HG03039 (cell line): ENCODE measurements at regions not wholly inside any gene's neighbourhood (a gene's known extent, or its start where the extent isn't known, plus 50 kb on each side); places are given as distances from the start of the nearest gene placed in this dataset.

Experiments
- ATAC-seq: cut with Tn5 transposase; IDR thresholded peaks from one replicate; pipeline ENCODE4 v1.9.1; 2021; ENCODE audit warnings: mild to moderate bottlenecking, moderate library complexity; ENCODE audit not compliant: unreplicated experiment

- no peak for ATAC-seq
These were observed 946.9 kb downstream of the CBLN2 start for GRCh38 chr18:71597219-71597618.

- ATAC-seq, result no peak
These were observed 960.9 kb downstream of the CBLN2 start for GRCh38 chr18:71583252-71583651.

- no peak for ATAC-seq
These were observed 989.5 kb downstream of the CBLN2 start for GRCh38 chr18:71554686-71555085.

- no peak for ATAC-seq
These were observed 1002.5 kb downstream of the CBLN2 start for GRCh38 chr18:71541643-71542042.

GRCh38 chr18:71529703-71530303 lies 1014.3 kb downstream of the CBLN2 start:
- no peak for ATAC-seq

GRCh38 chr18:71523483-71524435 lies 1020.4 kb downstream of the CBLN2 start:
- ATAC-seq, result no peak

- no peak for ATAC-seq
These were observed 1038.6 kb downstream of the CBLN2 start for GRCh38 chr18:71505526-71505925.

- no peak for ATAC-seq
These were observed 1040.9 kb downstream of the CBLN2 start for GRCh38 chr18:71503222-71503621.

- ATAC-seq, result no peak
These were observed 1058.5 kb downstream of the CBLN2 start for GRCh38 chr18:71485611-71486010.

DNA sequence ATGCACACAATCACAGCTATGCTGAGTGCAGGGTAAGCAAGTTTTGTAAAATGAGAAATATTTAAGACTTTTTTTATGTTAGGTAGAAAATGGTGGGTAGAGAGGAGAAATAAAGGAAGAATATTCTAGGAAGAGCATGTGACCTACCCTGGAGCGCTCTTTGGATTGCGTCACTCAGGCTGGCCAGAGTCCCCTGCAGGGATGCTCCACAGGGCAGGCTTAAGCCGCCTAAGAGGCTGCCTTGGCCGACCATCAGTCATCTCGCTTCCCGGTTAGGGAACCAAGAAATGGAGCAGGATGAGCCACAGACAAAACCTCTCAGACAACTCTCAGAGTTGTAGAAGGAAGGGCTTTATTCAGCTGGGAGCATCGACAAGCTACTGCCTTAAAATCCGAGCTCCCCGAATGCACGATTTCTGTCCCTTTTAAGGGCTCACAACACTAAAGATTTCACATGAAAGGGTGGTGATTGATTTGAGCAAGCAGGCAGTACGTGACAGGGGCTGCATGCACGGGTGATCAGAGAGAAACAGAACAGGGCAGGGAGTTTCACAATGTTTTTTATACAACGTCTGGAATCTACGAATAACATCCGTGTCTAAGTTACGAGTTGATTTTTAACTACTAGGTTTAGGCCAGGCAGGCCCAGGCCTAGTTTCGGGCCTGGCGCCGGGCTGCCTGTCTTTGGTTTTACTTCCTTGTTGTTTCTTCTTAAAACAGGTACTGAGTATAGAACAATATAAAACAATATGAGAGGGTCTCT lies 1072.0 kb downstream of the CBLN2 start:
- ATAC-seq, result no peak

DNA sequence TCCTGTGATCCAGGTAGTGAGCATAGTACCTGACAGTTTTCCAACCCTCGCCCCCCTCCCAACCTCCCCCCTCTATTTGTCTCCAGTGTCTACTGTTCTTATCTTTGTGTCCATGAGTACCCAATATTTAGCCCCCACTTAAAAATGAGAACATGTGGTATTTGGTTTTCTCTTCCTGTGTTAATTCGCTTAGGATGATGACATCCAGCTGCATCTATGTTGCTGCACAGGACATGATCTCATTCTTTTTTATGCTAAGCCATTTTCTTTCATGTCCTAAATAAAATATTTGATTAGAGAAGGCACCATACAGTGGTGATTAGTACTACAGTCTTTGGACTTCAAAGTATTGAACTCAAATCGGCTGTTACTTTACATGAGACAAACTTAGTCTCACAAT lies 1087.9 kb downstream of the CBLN2 start:
- no peak for ATAC-seq

DNA sequence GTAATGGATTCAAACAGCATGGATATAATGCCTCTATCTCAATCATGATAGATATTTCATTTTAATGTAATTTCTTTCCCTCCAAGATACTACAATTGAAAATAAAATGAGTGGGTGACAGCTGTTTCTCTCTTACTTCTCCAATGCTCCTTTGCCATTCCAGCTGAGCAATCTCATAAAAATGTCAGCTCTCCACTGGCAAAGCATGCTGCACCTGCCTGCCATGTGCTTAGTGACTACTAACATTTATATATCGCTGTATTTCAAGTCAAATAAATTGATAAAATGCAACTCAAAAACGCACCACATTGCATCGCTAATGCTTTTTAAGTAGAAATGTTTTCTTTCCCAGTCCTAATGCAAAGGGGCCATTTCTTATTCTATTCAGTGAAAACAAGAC lies 1093.9 kb downstream of the CBLN2 start:
- ATAC-seq, result no peak

GRCh38 chr18:71443706-71444480 lies 1100.2 kb downstream of the CBLN2 start:
- no peak for ATAC-seq

DNA sequence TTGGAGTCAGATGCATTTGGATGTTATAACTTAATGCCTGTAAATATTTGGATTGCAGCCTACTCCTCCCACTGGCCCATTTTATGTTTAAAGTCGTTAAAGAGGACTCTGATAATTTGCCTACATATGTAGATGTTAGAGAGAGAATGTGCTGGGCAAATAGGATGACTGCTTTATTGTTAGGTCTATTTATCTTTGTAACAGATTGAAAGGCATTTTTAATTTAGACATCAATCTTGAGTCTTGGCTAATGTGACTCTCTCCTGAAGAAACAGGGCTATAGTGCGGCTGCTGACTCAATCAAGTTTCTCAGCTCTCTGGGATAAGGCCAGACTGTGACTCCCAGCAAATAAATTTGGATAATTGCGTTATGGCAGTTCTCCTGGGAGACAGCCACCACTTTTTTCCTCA lies 1101.4 kb downstream of the CBLN2 start:
- ATAC-seq, result no peak

- ATAC-seq, result no peak
These were observed 1103.0 kb downstream of the CBLN2 start for GRCh38 chr18:71441156-71441555.

DNA sequence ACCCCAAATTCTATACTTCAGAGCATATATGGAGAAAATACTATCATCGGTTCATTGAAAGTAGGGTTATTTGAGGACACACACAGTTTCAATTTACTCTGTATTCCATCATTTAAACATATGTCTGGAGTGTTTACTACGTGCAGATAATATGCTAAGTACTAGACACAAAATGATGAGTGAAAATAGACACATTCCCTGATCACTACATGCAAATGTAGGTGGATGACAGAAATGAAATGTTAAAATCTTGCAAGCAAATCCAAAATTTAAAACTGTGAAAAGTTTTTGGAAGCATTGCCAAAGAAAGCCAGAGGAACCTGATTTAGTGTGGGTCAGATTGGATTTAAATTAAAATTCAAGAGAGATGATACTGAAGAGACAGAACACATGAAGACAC lies 1106.6 kb downstream of the CBLN2 start:
- no peak for ATAC-seq

DNA sequence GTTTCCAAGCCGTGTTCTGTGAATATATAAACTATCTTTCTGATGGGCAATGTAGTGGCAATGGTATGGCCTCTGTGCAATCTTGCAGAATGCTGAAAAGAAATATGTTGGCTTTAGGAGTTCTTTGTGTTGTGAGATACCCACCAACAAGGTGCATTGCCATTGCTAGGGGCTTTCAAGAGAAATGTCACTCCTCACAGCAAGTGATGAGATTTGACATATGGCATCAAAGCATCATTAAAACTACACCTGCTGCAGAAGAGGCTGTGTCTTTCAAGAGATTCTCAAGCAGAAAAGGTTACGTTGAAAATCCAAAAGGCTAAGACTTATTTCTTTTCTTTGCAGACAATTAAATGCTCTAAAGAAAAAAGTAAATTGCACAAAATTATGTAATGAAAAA lies 1110.8 kb downstream of the CBLN2 start:
- no peak for ATAC-seq

DNA sequence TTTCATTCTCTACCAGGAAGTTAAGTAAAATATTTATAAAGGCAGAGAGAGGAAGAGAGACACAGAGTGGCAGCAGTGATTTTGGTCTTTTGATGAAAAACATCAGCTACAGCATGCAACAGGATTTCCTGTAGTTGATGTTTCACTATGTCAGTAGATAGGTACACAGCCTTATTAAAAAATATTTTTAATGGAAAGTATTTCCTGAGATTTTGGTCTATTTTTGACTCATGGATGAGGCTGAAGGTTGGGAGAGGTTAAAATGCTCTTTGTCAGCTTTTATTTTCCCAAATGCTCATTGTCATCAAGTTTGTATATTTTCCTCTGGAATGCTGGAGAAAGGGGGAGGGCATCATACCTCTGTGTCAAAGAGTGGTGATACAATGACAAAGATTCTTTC lies 1112.5 kb downstream of the CBLN2 start:
- ATAC-seq, result no peak

DNA sequence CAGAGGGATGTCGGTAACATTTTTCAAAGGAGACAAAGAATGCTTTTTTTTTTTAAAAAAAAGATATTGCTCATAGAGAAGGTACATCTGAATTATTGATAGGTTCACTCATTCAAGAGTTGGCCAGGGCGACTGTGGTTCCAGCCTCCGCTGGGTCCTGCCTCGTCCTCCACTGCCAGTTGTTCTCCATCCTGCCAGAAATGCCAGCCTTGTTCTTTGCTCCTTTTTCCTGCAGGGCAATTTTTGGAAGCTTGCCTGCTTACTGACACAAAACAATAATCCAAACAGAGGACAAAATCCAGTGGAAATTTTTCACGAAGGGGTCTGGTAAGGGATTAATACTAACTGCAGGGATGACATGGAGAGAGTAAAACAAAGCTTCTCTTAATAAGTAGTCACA lies 1113.0 kb downstream of the CBLN2 start:
- no peak for ATAC-seq

GRCh38 chr18:71426441-71426840 lies 1117.7 kb downstream of the CBLN2 start:
- ATAC-seq, result no peak
